Peyer's patch (tissue), 4 donors: ENCODE measurements at regions not wholly inside any gene's neighbourhood (a gene's known extent, or its start where the extent isn't known, plus 50 kb on each side); places are given as distances from the start of the nearest gene placed in this dataset.

Experiments used
- CTCF ChIP-seq, 6 experiments: fragments of 450-650 bp in 4 of 6; fragments of 200-600 bp in 2 of 6; sonication (generic) in 1 of 6; IDR thresholded peaks; one replicate each; pipeline ENCODE4 v1.5.1; 2017 to 2019; ENCODE audit warnings: antibody characterized with exemption in 6 of 6, mild to moderate bottlenecking in 3 of 6, moderate library complexity in 1 of 6
- POLR2A ChIP-seq, 2 donors: fragments of 450-650 bp; IDR thresholded peaks; one replicate each; pipeline ENCODE4 v1.5.1; 2017; ENCODE audit warnings: antibody characterized with exemption in 2 of 2, mild to moderate bottlenecking in 2 of 2, moderate library complexity in 2 of 2

- TF ChIP-seq CTCF (IDR thresholded peaks at IDR 0.05) (no peak), POLR2A (IDR thresholded peaks at IDR 0.05) (no peak)
Measured at GRCh38 chr2:136410673-136411072, 292.7 kb upstream of the CXCR4 start.
